HS-27A (cell line): ENCODE measurements at regions not wholly inside any gene's neighbourhood (a gene's known extent, or its start where the extent isn't known, plus 50 kb on each side); places are given as distances from the start of the nearest gene placed in this dataset.
"Not testable (repeated sequence)": the region's sequence is repeated elsewhere in the genome, so short reads cannot be mapped to it uniquely, and the experiment has no call there.

Experiments used
- DNase-seq: peaks from one replicate; pipeline ENCODE4 v3.0.0-alpha.2; 2012; ENCODE audit warnings: low read depth, missing footprints

- DNase-seq, result no peak
These were observed 278.9 kb upstream of the FOXF1 start for GRCh38 chr16:86231321-86231995.

- no peak for DNase-seq
These were observed 278.4 kb upstream of the FOXF1 start for GRCh38 chr16:86231996-86232350.

- DNase-seq, result no peak
These were observed 277.8 kb upstream of the FOXF1 start for GRCh38 chr16:86232496-86232895.

- DNase-seq, result not testable (repeated sequence)
These were observed 276.8 kb upstream of the FOXF1 start for GRCh38 chr16:86233506-86233905.

GRCh38 chr16:86239381-86239780, 270.9 kb upstream of the FOXF1 start:
- DNase-seq, result no peak

GRCh38 chr16:86240716-86241363, 269.5 kb upstream of the FOXF1 start:
- DNase-seq, result no peak

GRCh38 chr16:86241681-86242080, 268.6 kb upstream of the FOXF1 start:
- DNase-seq, result no peak

GRCh38 chr16:86242244-86243122, 267.8 kb upstream of the FOXF1 start:
- DNase-seq, result no peak

- no peak for DNase-seq
These were observed 267.2 kb upstream of the FOXF1 start for GRCh38 chr16:86243123-86243473.

GRCh38 chr16:86243571-86244154, 266.7 kb upstream of the FOXF1 start:
- DNase-seq, result no peak

- no peak for DNase-seq
These were observed 266.2 kb upstream of the FOXF1 start for GRCh38 chr16:86244158-86244557.

- DNase-seq, result no peak
These were observed 265.4 kb upstream of the FOXF1 start for GRCh38 chr16:86244936-86245335.

- no peak for DNase-seq
These were observed 265.0 kb upstream of the FOXF1 start for GRCh38 chr16:86245351-86245750.

- DNase-seq, result no peak
These were observed 264.4 kb upstream of the FOXF1 start for GRCh38 chr16:86245895-86246294.

GRCh38 chr16:86248310-86248905, 261.9 kb upstream of the FOXF1 start:
- no peak for DNase-seq

- no peak for DNase-seq
These were observed 260.7 kb upstream of the FOXF1 start for GRCh38 chr16:86249631-86250030.

GRCh38 chr16:86251682-86252081, 258.6 kb upstream of the FOXF1 start:
- DNase-seq, result no peak

GRCh38 chr16:86252596-86252995, 257.7 kb upstream of the FOXF1 start:
- no peak for DNase-seq

GRCh38 chr16:86255966-86256365, 254.4 kb upstream of the FOXF1 start:
- no peak for DNase-seq

GRCh38 chr16:86256995-86257394, 253.3 kb upstream of the FOXF1 start:
- no peak for DNase-seq

GRCh38 chr16:86257546-86257945, 252.8 kb upstream of the FOXF1 start:
- DNase-seq, result no peak

GRCh38 chr16:86258713-86259112, 251.6 kb upstream of the FOXF1 start:
- DNase-seq, result no peak
